OCI-LY3 (cell line): ENCODE measurements at regions not wholly inside any gene's neighbourhood (a gene's known extent, or its start where the extent isn't known, plus 50 kb on each side); places are given as distances from the start of the nearest gene placed in this dataset.

ENCODE experiments used
- CTCF ChIP-seq: fragments of 200-600, 300-600 bp; sonication (generic); IDR thresholded peaks from 2 replicates; pipeline ENCODE4 v1.5.1; 2014; ENCODE audit warnings: antibody characterized with exemption, low read length, low read depth
- EZH2phosphoT487 ChIP-seq: fragments of 200-600 bp; shearing (Covaris generic); IDR thresholded peaks from 2 replicates; pipeline ENCODE4 v1.6.1; 2018; ENCODE audit warnings: antibody characterized with exemption, mixed run types, low read depth

- TF ChIP-seq CTCF, result no peak
- no peak for TF ChIP-seq EZH2phosphoT487
Measured at GRCh38 chr18:27274901-27275300, 89.8 kb upstream of the CHST9 start.
